ENCODE measurements at regions not wholly inside any gene's neighbourhood (a gene's known extent, or its start where the extent isn't known, plus 50 kb on each side); places are given as distances from the start of the nearest gene placed in this dataset.

GRCh38 chr13:85529218-85529594 lies 270.0 kb downstream of the SLITRK6 start:
- TF ChIP-seq POLR2AphosphoS5 (IDR thresholded peaks at IDR 0.05; ENCODE audit: low read depth, low read length) (no peak), POLR2A (IDR thresholded peaks at IDR 0.05; ENCODE audit: low read depth, low read length) (no peak), TAF1 (IDR thresholded peaks at IDR 0.05; ENCODE audit: low read depth, low read length) (no peak), POU2F2 (IDR thresholded peaks at IDR 0.05; ENCODE audit: low read depth, low read length) (no peak)

Data from GM12891 (cell line).